DMS53 (cell line): ENCODE measurements at regions not wholly inside any gene's neighbourhood (a gene's known extent, or its start where the extent isn't known, plus 50 kb on each side); places are given as distances from the start of the nearest gene placed in this dataset.
"Not testable (repeated sequence)": the region's sequence is repeated elsewhere in the genome, so short reads cannot be mapped to it uniquely, and the experiment has no call there.

Experiments used
- DNase-seq: peaks from one replicate; lab custom pipeline; 2025; lab: John Stamatoyannopoulos, UW

DNA sequence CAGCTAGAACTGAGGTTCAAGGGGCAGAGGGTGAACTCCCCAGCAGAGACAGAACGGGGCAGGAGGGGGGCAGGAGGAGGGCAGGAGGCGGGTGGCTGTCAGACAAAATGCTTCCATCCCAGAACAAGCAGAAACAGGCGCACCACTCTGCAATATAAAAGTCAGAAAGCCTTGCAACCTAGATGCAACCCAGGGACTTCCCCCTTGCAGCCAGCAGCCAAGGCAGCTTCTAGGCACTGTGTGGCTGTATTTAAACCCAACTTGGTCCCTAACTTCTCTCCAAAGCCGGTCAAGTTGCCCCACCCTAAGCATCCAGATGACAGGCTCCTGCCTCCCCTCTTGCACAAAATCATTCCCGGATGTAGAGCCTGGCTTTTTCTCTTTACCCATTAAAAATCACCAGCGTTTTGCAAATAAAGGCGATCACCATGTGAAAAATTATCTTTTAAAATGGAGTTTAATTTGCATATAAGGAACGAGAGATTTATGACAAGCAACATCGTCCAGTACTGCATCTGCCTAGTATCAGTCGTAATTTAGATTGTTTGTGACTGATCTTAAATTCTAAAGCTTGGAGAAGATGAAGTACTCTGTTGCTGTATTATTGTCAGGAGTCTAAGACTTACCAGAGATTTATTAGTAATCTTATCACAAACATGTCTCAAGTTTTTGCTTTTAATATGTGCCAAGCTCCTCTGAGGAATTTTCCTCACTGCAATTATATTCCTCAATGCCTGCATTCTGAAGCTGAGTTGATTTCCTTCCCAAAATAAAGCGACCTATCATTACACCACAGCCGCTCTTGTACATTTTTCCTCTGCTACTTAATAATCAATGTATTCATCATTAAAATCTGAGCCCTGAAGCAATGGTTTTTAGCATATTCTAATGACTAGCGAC lies 307.1 kb upstream of the ZNF507 start:
- no peak for DNase-seq

DNA sequence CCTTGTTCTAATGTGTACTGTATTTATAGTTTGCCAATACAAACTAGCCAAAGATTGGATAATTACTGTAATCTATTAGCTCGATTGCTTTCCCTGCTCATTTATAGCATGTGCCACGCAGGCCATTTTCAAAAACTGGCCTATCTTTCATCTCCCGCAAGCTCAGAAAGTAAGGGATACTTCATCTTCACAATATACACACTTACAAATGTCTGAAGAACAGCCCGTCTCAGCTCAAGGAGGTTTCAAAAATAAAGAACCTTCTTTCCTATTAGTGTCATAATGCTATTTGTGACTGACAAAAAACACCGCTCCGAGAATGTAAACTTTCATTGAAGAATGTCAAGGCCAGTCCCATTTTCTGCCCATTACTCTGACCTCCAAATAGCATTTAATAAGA lies 306.4 kb upstream of the ZNF507 start:
- no peak for DNase-seq

DNA sequence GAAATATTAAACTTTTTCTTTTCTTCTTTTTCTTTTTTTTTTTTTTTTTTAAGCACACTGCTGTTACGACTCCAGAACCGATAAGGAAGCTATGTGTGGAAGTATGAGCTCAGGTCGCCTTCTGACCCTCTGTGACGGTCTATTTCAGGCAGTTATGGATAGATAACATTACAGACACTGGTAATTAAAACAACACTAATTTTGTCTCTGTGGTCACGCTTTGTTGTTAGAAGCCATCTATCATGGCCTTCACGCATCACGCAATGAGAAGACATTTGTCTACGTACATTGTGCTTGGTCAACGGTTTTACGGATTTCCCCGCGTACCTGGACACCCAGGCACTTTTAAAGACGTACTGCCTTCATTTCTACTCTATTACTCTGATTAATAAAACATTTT lies 306.0 kb upstream of the ZNF507 start:
- no peak for DNase-seq

DNA sequence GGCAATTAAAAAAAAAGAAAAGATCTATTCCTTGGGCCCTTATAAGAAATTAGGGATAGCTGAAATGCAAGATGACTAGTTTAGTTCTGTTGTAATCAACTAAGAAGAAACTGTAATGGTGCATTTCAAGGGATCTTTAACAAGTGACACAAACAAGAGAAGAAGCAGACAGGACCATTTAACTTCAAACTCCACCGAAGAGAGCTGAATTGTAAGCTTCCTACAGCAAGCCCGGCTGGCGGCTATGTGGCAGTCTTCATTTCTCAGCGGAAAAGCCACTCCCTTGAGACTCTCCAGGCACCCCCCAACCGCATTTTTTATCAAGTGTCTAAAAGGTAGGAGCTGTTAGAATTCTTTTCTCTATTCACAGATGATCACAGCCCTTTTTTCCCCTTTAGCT lies 305.2 kb upstream of the ZNF507 start:
- DNase-seq = no peak

DNA sequence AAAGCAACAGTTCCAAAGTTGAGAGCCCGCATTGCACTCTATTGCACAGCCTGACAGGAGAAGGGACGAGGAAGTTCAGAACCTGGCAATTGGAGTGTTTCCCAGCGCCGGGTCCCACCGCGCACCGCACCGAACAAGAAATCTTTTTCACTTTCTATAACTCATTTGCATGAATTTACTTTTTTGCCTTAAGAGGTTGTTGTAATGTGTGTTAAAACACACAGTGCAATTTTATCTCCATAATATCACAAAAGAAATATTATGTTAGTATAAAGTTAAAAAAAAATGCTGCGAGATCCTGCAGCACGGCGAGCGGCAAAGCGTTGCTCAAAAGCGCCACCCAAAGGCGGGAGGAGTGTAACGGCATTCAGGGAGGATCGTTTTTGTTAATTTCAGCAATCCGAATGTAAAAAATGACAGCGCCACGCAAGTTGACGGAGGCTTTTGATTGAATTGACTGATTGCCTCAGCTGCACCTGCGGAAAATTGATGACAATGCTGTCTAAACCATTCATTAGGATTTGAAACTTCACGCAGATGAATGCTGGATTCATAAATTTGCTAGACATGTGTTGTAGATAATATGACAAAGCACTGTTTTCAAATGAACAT lies 303.6 kb upstream of the ZNF507 start:
- DNase-seq = peak; percentile 9

DNA sequence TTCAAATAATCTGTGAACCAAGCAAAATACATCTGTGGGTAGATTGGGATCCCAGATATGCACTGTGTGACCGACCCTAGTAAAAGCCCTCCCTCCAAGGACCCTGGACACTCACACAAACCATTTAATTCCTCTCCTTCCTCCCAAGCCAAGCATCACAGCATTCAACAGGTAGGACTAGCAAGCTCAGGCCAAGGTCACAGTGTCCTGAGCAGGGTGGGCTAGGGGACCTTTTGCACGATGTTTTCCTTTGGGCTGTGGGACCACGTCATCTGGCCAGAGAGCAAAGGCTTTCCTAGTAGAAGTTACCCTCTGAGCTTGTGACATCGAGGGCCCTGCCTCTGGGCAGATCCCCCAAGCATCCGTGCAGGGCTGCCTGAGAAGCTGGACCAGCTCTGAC lies 297.6 kb upstream of the ZNF507 start:
- DNase-seq = no peak

DNA sequence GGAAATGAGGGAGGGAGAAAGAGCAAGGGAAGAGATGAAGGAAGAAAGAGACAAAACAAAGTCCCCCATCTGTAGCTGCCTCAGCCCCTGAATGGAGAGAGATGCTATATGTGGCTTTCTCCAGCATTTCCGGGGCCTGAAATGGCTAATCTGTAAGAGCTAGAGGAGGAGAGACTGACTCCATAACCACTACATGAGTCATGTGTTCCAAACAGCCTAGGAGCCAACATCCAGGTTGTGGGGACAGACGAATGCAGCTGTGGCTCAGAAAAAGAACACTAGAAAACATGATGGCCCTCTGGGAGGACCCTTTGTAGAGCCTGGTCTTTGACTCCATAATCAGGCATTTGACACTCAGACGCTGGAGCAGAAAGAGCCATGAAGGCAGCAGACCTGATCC lies 292.0 kb upstream of the ZNF507 start:
- DNase-seq = no peak

DNA sequence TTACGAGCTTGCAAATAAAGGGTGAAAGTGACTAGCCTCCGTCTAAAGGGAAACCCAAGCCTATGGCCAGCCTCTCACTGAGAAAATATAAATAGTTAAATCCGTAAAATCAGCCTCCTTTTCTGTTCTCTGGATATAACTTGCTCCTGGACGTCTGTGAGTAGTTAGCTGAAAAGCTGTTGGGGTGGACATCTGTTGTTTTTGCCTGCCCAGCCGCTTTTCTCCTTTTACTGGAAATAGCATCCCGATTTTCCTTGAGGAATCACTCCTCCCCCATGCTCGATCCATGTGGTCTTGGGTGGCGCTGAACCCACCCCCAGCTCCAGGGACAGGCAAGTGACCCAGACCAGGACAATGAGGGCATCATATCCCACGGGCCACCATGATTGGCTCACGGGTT lies 291.5 kb upstream of the ZNF507 start:
- DNase-seq = no peak

DNA sequence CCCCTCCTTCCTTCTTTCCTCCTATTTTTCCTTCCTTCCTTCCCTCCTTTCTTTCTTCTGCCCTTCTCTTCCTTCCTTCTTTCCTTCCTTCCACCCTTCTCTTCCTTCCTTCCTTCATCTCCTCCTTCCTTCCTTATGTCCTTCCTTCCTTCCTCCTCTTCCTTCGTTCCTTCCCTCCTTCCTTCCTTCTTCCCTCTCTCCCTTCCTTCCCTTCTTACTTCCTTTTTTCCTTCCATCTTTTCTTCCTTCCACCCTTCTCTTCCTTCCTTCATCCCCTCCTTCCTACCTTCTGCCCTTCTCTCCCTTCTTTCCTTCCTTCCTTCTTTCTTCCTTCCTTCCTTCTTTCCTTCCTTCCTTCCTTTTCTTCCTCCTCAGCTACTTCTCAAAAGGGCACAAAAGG lies 287.3 kb upstream of the ZNF507 start:
- no peak for DNase-seq

DNA sequence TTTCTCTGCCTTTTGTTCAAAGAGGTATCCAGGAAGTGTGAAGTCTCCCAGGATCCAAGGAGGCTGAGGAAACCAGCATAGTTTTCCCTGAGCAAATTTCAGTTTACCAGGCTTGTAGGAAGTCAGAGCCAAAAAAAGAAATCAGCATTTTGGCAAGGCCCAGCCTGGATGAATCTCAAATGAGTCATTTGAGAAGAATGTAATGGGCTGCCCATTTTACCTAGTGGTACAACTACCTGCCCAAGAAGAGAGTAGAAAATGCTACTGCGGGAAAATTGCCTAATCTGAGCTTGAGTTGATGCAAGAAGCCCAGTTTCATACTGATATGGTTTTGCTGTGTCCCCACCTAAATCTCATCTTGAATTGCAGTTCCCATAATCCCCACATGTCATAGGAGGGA lies 284.1 kb upstream of the ZNF507 start:
- DNase-seq = no peak

DNA sequence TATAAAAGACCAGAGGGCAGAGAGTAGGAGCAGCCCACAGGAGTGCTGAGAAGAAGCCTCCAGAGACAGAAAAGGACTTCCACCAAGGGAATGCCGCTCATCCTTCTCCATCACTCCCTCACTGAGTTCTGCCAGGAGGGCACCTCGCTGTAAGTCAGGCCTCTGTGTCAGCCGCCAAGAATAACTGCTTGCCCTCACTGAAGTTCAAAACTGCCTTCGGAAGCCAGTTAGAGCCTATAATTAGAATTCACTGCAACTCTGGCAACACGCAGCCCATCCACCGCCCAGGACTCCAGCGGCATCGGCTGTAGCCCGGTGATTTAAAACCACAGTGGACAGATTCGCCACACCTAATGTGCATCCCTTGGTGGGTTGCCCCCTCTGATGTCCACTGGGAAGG lies 281.8 kb upstream of the ZNF507 start:
- DNase-seq = no peak

DNA sequence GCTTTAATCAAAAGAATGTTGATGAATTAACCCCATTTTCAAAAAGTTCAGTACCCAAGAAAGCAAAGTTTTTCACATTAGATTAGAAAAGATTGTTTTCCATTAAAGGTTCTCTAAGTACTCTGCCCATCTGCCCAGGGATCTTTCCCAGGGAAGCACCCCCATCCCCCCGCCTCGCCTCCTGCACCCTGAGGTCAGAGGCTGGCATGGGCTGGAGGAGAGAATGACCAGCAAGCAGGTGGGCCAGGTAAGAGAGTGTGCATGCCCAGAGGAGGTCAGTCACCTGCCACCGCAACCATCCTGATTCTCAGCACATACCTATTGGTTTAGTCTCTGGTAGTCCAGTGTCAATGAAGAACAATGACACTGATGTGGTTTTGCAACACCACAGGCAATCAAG lies 279.4 kb upstream of the ZNF507 start:
- DNase-seq = no peak

DNA sequence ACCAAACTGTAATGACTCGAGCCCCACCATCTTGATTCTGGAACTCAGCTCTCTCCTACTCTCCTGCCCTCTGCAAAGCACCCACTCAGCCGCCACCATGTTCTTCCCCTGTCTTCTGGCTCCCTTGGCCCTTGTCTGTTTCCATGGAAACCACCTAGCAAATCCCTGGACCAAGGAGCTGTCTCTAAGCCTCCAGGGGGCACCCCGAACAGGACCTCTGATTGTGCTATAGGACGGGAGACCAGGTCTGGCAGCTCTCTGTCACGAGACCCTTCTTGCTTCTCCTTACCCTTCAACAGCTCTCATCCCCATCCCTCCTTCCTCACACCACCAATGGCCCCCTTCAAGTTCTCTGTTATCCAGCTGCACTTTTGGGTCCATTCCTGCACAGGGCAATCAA lies 277.7 kb upstream of the ZNF507 start:
- DNase-seq = no peak

DNA sequence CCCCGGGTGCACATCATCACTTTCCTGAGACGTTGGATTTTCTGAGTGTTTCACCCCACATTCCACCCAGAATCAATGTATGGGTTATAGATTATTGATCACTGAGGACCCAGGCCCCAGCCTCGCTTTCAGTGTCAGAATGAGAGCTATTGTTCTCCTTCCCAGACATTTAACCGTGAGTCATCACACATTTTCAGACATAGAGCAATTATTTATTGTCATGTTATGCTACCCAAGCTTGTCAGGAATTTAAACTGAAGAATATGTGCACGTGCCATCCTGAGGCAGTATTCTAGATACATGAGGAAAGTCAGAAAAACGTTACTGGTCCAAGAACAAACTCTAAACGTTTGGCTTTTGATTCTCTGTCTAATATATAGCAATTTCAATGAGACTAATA lies 276.6 kb upstream of the ZNF507 start:
- DNase-seq = no peak

DNA sequence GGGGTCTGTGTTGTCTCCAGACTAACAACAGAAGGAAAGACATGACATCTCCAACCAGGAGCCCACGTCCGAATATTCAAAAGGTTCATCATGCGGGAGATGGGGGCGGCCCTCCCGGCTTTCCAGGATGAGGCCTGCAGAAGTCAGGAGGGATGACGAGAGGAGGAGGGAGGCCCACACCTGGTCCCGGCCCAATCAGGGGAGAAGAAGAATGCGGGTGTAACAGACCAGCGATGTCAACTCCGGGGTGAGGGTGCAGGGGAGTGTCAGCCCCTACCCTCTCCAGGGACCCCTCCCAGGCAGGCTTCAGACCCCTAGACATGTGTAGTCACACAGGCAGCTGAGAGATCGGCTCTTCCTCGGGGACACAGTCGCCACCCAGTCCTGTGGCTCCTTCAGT lies 275.3 kb upstream of the ZNF507 start:
- no peak for DNase-seq

DNA sequence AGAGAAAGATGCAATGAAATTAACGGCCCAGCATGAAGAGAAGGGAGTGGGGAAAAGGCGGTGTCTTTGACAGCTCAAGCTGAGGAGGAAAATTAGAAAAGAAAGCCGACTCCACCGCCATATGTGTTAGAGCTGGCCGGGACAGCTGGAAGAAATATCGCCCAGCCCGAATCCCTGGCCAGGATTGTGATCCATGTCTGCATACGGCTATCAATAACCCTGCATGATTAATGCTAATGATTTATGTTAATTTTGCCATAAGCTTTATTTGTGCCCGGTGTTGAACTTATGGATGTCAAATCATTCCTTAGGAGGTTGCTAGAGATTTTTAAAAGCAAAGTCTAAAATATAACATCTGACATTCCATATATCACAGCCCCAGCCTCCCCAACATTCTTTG lies 263.4 kb upstream of the ZNF507 start:
- DNase-seq = no peak

DNA sequence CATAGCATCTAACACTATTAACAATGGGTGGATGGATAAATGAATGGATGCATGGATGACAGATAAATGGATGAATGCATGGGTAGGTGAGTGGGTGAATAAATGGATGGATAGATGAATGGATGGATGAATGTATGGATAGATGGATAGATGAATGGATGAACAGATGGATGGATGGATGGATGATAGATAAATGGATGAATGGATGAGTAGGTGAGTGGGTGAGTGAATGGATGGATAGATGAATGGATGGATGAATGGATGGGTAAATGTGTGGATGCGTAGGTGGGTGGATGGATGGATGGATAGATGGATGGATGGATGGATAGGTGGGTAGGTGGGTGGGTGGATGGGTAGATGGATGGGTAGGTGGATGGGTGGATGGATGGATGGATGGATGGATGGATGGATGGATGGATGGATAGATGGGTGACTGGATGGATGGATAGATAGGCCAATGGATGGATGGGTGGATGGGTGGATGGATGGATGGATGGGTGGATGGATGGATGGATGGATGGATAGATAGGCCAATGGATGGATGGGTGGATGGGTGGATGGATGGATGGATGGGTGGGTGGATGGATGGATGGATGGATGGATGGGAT lies 260.6 kb upstream of the ZNF507 start:
- DNase-seq = not testable (repeated sequence)

DNA sequence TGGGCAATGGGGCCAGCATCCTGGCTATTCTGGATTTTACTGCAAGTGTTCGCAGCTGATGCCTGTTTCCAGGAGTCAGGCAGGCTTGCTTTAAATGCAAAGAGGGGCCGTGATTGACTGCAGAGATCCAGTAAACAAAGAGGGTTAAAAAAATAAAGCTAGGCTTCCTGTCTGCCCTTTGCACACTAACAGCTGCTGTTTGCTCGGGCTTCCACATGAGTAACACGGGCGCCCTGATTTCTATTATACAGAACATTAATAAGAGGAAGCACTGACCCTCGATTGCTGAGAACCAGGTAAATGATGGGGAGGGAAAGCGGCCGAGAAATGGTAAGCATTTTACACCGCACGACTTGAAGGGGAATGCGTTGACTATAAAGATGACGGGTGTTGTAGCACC lies 254.2 kb upstream of the ZNF507 start:
- DNase-seq = no peak

DNA sequence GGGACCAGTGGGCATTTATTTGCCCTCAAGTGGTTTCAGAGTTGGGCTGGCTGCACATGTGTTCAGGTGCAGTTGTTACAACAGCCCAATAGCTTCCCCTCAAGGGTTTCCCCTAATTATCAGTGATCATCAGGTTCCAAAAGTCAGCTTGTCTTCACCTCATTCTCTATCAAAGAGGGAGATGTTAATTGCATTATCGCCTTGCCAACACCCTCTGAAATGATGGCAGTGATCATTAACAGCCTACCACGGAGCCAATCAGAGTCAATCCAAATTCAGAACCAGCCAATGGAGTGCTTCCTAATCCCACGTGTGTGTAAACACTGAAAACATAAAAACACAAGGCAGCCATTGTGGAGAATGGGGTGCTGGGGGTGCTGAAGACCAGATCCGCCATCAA lies 248.4 kb upstream of the ZNF507 start:
- no peak for DNase-seq

DNA sequence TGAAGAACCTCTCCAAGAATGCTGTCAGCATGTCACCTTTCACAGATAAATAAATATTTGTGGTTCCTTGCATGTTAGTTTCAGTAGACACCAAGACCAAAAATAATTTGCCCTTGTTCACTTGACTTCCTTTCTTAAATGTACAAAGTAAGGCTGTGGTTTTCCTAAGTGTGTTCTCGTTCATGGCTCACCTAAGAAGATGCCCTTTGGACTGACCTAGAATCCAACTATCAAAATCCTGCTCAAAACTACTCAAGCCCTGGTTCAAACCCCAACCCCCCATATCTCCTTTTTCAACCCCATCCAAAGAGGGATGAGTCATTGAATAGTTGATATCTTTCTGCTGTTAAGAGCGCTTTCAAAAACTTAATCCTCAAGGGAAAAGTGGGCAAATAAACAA lies 247.8 kb upstream of the ZNF507 start:
- no peak for DNase-seq

DNA sequence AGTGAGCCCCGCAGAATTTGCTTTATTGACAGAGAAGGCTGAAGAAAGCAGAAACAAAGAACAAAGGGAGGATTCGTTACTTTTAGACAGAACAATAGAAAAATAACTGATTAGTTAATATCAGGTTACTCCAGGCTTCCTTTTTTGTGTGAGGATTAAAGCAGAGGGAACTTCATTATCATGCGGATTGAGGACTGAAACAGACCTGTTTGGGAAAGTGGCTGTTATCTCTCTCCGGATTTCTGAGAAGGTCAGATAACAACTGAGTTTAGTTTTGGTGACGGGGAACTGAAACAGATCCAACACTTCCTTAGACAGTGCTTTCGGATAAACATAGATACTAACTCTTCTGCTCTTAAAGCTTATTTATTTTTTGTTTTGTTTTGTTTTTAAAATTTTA lies 246.4 kb upstream of the ZNF507 start:
- DNase-seq = no peak

DNA sequence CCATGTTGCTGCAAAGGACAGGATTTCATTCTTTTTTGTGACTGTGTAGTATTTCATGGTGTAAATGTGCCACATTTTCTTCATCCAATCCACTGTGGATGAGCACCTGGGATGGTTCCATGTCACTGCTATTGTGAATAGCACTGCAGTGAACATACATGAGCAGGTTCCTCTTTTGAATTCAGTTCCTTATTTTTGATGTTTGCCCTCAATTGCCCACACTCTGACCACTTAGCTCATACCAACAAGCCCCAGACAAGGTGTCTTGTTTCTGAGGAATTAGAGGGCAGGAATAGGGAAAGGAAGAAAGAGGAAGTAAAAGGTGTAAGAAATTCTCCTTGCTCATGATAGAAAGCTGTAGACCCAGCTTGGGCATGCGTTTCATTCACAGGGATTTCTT lies 244.2 kb upstream of the ZNF507 start:
- no peak for DNase-seq

DNA sequence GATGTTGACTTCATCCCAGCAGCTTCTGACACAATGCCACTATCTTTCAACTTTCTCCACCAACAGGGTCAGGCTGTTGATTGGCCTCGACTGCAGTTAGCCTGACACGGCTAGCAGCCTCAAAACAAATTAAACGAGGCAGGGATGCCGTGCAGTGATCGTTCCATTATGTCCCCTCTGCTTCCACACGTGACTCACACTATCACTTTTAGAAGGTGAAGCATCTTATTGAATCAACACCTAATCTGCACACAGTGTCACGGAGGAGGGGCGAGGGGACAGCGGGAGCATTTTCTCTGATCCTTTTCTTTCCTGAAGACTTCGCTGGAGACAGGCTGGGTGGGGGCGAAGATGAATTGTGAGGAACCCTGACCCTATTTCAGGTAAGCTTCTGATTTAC lies 241.9 kb upstream of the ZNF507 start:
- DNase-seq = no peak
